T47D (cell line): ENCODE measurements at regions not wholly inside any gene's neighbourhood (a gene's known extent, or its start where the extent isn't known, plus 50 kb on each side); places are given as distances from the start of the nearest gene placed in this dataset.
A peak's percentile ranks its signal among the peaks of the same experiment; 100 is the strongest.

Source experiments
- DNase-seq, 2 experiments: peaks; one replicate each; pipeline versions ENCODE4 v3.0.0 to v3.0.0-alpha.2; 2011 to 2012; ENCODE audit warnings: low read depth in 1 of 2, low spot score in 1 of 2
- JUND ChIP-seq: IDR thresholded peaks from 2 replicates; pipeline ENCODE4 v1.6.1; 2012; ENCODE audit warnings: low read depth
- in situ Hi-C: cut with HindIII; loops from 2 replicates; pipeline ENCODE4 v1.10.0; 2016; ENCODE audit warnings: low sequenced_read_pairs, low pct_unique_long_range_greater_than_20kb

DNA sequence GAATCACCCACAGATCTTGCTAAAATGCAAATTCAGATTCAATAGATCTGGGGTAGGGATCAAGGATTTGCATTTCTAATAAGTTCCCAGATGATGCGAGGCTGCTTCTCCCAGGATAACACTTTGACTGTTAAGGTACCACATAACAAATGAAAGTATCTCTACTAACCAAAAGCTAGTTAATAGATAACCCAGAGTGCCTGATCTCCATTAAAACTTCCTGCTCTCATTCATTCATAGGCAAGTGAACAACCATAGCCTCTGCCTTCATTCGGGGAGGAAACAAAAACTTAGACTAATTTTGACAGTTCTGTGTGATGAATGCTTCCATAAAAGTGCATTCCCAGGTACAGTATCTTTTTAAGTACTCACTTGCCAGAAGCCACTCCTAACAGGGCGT, 265.6 kb upstream of the BTBD3 start:
- DNase-seq, result no peak
- TF ChIP-seq JUND, result no peak
- in situ Hi-C loops, result no loop called here

DNA sequence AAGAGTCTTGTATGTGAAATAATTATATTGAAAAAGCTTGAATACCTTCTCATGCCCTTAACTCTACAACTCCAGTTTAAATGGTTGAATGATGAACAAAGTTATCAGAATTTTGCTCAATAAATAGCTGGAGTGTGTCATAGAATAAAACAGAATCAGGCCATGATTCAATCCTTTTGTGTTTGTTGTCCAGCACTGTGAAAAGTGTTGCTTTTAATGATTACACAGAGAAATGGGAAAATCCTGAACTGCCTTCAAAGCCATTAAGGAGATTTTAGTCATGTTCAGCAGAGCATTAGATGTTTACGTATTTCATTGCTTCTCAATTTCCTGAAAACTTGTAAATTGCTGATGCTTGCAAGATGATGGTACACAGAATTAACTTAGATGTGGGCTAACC, 262.9 kb upstream of the BTBD3 start:
- no peak for DNase-seq
- no peak for TF ChIP-seq JUND
- in situ Hi-C loops, result no loop called here

GRCh38 chr20:11660673-11661072, 257.0 kb upstream of the BTBD3 start:
- in situ Hi-C loops, result no loop called here
- DNase-seq, result no peak
- TF ChIP-seq JUND, result no peak

GRCh38 chr20:11671015-11671511, 246.6 kb upstream of the BTBD3 start:
- no peak for DNase-seq
- TF ChIP-seq JUND, result no peak
- in situ Hi-C loops, result no loop called here

DNA sequence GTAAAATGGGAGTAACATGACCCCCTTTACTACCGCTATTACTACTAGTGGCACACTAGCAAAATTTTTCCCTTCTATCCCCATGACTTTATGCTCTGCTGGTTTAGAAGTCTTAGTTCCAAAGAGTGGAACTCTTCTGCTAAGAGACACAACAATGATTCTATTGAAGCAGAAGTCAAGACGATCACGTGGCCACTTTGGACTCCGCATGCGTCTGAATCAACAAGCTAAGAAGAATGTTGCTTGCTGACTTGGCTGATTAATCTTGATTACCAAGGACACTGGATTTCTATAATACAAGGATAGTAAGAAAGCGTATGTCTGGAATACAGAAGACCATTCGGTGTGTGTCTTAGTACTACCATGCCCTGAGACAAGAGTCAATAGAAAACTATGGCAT, 244.7 kb upstream of the BTBD3 start:
- in situ Hi-C loops, result no loop called here
- DNase-seq, result no peak
- no peak for TF ChIP-seq JUND

- in situ Hi-C loops, result no loop called here
- no peak for TF ChIP-seq JUND
- no peak for DNase-seq
Measured at GRCh38 chr20:11675920-11676629, 241.6 kb upstream of the BTBD3 start.

DNA sequence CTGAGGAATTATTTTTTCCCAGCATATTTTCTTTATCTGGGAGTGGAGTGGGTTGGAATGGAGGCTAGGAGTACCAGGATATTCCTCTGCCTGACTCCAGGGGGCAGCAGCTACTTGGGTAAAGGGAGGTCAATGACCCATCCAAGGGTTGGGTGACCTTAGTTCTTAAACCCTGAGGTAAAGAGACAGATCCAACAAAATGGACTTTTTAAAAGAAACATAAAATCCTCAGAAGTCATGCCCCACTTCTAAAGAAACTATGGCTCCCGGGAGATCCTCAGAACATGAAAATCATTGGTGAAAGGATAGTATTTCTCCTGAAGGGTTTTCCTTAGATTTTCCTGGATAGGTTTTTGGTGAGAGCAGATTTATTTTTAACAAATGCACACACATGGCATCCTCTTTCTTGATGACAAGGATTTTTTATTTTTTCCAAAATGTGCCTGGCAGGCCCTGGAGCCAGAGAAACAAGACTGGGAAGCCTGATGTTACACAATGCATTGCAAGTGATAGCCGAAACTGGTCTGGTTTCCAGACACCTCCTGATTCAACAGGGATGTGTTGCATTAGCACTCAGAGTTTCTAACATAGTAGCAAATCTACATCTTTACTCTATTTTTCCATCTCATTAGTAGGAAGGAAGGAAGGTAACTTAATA, 240.9 kb upstream of the BTBD3 start:
- peak; percentile 25 to 47 for DNase-seq
- TF ChIP-seq JUND, result no peak
- in situ Hi-C loops, result no loop called here

DNA sequence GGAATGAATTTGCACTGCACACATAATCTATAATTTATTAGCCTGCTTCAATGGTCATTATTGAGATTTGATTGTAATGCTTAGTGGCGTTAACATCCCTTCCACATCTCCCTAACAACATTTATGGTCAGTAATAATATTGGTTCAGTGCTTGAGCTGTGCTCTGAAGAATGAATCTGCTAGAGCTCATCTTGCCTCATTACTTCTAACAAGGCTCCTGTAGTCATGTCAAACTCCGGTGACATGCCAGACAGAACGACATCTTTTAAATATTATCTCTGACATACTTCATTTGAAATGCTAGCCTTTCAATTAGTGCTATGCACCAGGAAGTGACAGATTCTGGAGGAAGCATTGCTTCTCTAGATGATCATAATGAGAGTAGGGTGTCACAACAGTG, 240.3 kb upstream of the BTBD3 start:
- DNase-seq, result no peak
- in situ Hi-C loops, result no loop called here
- no peak for TF ChIP-seq JUND

GRCh38 chr20:11677836-11678235, 239.9 kb upstream of the BTBD3 start:
- in situ Hi-C loops, result no loop called here

GRCh38 chr20:11682285-11682684, 235.4 kb upstream of the BTBD3 start:
- no peak for DNase-seq
- in situ Hi-C loops, result no loop called here
- no peak for TF ChIP-seq JUND

More at GRCh38 chr20:11677836-11678235, 239.9 kb upstream of the BTBD3 start:
- DNase-seq, result no peak
- no peak for TF ChIP-seq JUND

DNA sequence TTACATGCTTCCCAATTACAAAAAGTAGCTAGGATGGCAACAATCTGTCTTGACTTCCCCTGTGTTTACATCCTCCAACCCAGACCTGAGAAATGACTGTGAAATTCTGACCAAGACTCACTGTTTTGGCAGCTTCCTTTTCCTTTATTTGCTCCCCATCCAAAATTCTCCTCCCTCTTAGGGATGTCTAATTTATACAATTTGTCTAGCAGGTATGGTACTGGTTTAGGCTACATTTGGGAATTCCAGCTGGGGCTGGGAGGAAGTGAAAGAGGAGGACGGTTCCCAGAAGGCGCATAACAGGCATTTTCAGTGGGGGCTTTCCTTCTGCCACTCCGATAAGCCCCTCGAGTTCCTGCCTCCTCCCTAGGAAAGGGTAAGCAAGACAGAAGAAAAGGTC, 231.5 kb upstream of the BTBD3 start:
- in situ Hi-C loops, result no loop called here
- no peak for DNase-seq
- TF ChIP-seq JUND, result no peak

DNA sequence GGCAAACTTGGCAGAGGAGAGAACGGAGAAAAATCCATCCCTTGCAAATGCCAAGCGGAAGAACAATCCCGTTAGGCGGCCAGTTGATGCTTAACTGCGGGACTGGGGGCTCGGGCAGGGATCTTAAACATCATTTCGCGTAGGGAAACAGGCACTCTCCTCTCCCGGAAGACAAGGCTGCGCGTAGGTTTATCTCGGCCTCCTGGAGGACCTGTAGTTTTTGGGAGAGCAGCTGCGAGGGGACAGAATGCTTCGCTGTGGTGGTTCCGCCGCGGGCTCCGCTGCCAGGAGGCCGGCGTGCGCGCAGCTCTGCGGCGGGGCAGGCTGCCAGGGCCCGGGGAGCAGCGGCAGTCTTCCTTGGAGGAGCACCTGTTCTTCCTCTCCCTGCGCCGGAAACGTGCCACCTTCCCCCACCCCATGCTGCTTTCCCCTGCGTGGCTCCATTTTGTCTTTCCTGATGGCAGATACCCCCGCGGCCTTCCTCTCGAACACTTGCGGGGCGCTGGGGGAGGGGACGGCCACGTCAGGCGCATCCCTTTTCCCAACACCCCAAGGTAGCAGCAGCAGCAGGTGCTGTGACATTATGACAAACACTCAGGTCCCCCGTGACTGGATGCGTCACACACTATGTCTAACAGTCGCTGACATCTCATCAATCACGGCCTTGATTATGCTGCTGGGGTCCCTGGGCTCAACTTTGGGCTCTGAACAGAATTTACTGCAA, 230.7 kb upstream of the BTBD3 start:
- no peak for TF ChIP-seq JUND
- DNase-seq, result peak in 1 of 2 experiments; percentile 5
- in situ Hi-C loops, result no loop called here

DNA sequence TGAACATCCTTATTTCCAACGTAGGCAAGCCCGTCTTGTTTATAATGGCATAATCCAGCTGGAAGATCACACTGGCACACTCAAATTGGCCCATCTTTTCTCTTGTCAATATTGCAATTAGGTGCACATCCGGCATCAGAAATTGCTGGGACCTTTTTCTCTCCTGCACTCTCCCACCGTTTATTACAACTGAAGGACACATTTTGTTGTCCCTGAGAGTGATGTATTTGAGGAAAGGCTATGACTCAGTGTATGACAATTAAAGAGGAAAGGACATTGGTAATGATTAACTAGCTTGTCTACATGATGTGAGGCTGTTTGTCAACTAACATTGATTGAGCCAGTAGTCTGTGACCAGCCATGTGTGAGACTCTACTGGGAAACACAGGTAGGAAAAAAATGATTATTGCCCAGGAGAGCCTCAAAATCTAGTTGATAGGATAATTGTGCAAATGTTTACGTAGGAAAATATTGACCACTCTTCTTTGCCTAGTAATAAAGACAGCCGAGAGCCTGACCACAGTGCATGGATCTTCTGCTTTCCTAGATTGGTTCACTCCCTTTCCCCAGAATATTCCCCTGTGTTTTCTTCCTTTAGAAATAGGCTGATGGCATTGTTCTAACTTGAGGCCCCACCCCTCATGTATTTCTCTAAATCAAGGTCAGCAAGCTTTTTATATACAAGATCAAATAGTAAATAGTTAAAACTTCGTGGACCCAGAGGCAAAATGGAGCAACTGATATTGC, 230.0 kb upstream of the BTBD3 start:
- in situ Hi-C loops, result no loop called here
- no peak for TF ChIP-seq JUND
- no peak for DNase-seq
